HEK293 (cell line): ENCODE measurements at regions not wholly inside any gene's neighbourhood (a gene's known extent, or its start where the extent isn't known, plus 50 kb on each side); places are given as distances from the start of the nearest gene placed in this dataset.

Source experiments
- CTCF ChIA-PET: fragments of 350-600 bp; formaldehyde crosslinking; extraction: SDS; loops from one replicate; lab custom pipeline; 2021; ENCODE audit warnings: antibody characterized with exemption; lab: Yijun Ruan, JAX
- POLR2A ChIA-PET: fragments of 300-600 bp; formaldehyde crosslinking; extraction: SDS; loops from one replicate; lab custom pipeline; 2020; ENCODE audit warnings: antibody characterized with exemption, inconsistent platforms; lab: Yijun Ruan, JAX
- H3K27ac ChIP-seq: fragments of 200-500 bp; sonication (Bioruptor generic); 2 replicates; pipeline ENCODE4 v1.5.1; 2014; ENCODE audit warnings: low read depth, low read length, control low read depth, inconsistent platforms; ENCODE audit errors: extremely low read depth
- H3K36me3 ChIP-seq, 2 experiments: fragments of 200-500 bp in 1 of 2; sonication (Bioruptor generic) in 1 of 2; 1 replicate in 1 of 2; 2 replicates in 1 of 2; pipeline ENCODE4 v1.5.1; 2014 to 2017; ENCODE audit warnings: inconsistent platforms in 2 of 2, low read length in 2 of 2; ENCODE audit not compliant: control insufficient read depth in 2 of 2, insufficient read depth in 1 of 2
- H3K4me1 ChIP-seq: fragments of 200-500 bp; sonication (Bioruptor generic); 2 replicates; pipeline ENCODE4 v1.5.1; 2014; ENCODE audit warnings: mild to moderate bottlenecking, low read length, inconsistent platforms; ENCODE audit not compliant: control insufficient read depth, insufficient read depth
- H3K4me3 ChIP-seq: 2 replicates; pipeline ENCODE4 v1.5.1; 2011; ENCODE audit warnings: low read depth, mild to moderate bottlenecking, control low read depth, low read length, moderate library complexity
- H3K9me3 ChIP-seq: fragments of 200-500 bp; sonication (Bioruptor generic); 2 replicates; pipeline ENCODE4 v1.5.1; 2014; ENCODE audit warnings: low read depth, low read length, inconsistent platforms; ENCODE audit not compliant: control insufficient read depth, insufficient read depth
- FEZF1 ChIP-seq: fragments of 450-650 bp; formaldehyde crosslinking; IDR thresholded peaks from 2 replicates; pipeline ENCODE4 v1.5.1; 2016; ENCODE audit warnings: missing biosample characterization, missing genetic modification characterization
- GLI4 ChIP-seq: fragments of 450-650 bp; formaldehyde crosslinking; IDR thresholded peaks from 2 replicates; pipeline ENCODE4 v1.5.1; 2016; ENCODE audit warnings: missing biosample characterization, missing genetic modification characterization
- GLIS2 ChIP-seq: fragments of 450-650 bp; formaldehyde crosslinking; IDR thresholded peaks from 2 replicates; pipeline ENCODE4 v1.5.1; 2016; ENCODE audit warnings: missing biosample characterization, missing genetic modification characterization
- KLF1 ChIP-seq: fragments of 450-650 bp; formaldehyde crosslinking; IDR thresholded peaks from 2 replicates; pipeline ENCODE4 v1.5.1; 2016; ENCODE audit warnings: missing biosample characterization, missing genetic modification characterization
- SP7 ChIP-seq: fragments of 450-650 bp; formaldehyde crosslinking; IDR thresholded peaks from 2 replicates; pipeline ENCODE4 v1.5.1; 2016; ENCODE audit warnings: missing biosample characterization, missing genetic modification characterization
- TCF7L2 ChIP-seq: IDR thresholded peaks from 2 replicates; pipeline ENCODE4 v1.6.1; 2011; ENCODE audit warnings: low read depth, mild to moderate bottlenecking, inconsistent platforms, low read length, moderate library complexity, borderline replicate concordance
- ZNF112 ChIP-seq: fragments of 450-650 bp; formaldehyde crosslinking; IDR thresholded peaks from 2 replicates; pipeline ENCODE4 v1.5.0; 2017; ENCODE audit warnings: missing biosample characterization, missing genetic modification characterization
- ZNF114 ChIP-seq: fragments of 450-650 bp; formaldehyde crosslinking; IDR thresholded peaks from 2 replicates; pipeline ENCODE4 v1.5.0; 2017; ENCODE audit warnings: missing biosample characterization, missing genetic modification characterization
- ZNF132 ChIP-seq: fragments of 450-650 bp; formaldehyde crosslinking; IDR thresholded peaks from 2 replicates; pipeline ENCODE4 v1.5.1; 2017; ENCODE audit warnings: missing biosample characterization, missing genetic modification characterization, borderline replicate concordance
- ZNF19 ChIP-seq: fragments of 450-650 bp; formaldehyde crosslinking; IDR thresholded peaks from 2 replicates; pipeline ENCODE4; 2016; ENCODE audit warnings: missing biosample characterization, missing genetic modification characterization, low read depth
- ZNF433 ChIP-seq: fragments of 450-650 bp; formaldehyde crosslinking; IDR thresholded peaks from 2 replicates; pipeline ENCODE4 v1.5.1; 2016; ENCODE audit warnings: missing biosample characterization, missing genetic modification characterization, low read depth
- ZNF501 ChIP-seq: fragments of 450-650 bp; formaldehyde crosslinking; IDR thresholded peaks from 2 replicates; pipeline ENCODE4 v1.5.1; 2016; ENCODE audit warnings: missing biosample characterization, missing genetic modification characterization
- ZNF518A ChIP-seq: fragments of 450-650 bp; formaldehyde crosslinking; conservative IDR thresholded peaks from 2 replicates; pipeline ENCODE4 v1.5.1; 2016; ENCODE audit warnings: low read depth, missing biosample characterization, missing genetic modification characterization
- ZNF548 ChIP-seq: fragments of 450-650 bp; formaldehyde crosslinking; IDR thresholded peaks from 2 replicates; pipeline ENCODE4 v1.5.1; 2016; ENCODE audit warnings: missing biosample characterization, missing genetic modification characterization
- ZNF555 ChIP-seq: fragments of 450-650 bp; formaldehyde crosslinking; conservative IDR thresholded peaks from 2 replicates; pipeline ENCODE4 v1.5.1; 2017; ENCODE audit warnings: missing biosample characterization, mild to moderate bottlenecking, missing genetic modification characterization, inconsistent platforms
- ZNF571 ChIP-seq: fragments of 450-650 bp; formaldehyde crosslinking; IDR thresholded peaks from 2 replicates; pipeline ENCODE4 v1.5.0; 2017; ENCODE audit warnings: missing biosample characterization, missing genetic modification characterization
- ZNF580 ChIP-seq: fragments of 450-650 bp; formaldehyde crosslinking; IDR thresholded peaks from 2 replicates; pipeline ENCODE4 v1.5.1; 2016; ENCODE audit warnings: missing biosample characterization, missing genetic modification characterization
- ZNF621 ChIP-seq: fragments of 450-650 bp; formaldehyde crosslinking; IDR thresholded peaks from 2 replicates; pipeline ENCODE4 v1.5.1; 2017; ENCODE audit warnings: missing biosample characterization, missing genetic modification characterization
- ZNF645 ChIP-seq: fragments of 450-650 bp; formaldehyde crosslinking; IDR thresholded peaks from 2 replicates; pipeline ENCODE4; 2016; ENCODE audit warnings: missing biosample characterization, missing genetic modification characterization
- ZNF660 ChIP-seq: fragments of 450-650 bp; IDR thresholded peaks from 2 replicates; pipeline ENCODE4 v1.5.1; 2018; ENCODE audit warnings: missing biosample characterization, mild to moderate bottlenecking, missing genetic modification characterization
- ZNF692 ChIP-seq: fragments of 450-650 bp; formaldehyde crosslinking; IDR thresholded peaks from 2 replicates; pipeline ENCODE4 v1.5.1; 2016; ENCODE audit warnings: missing biosample characterization, missing genetic modification characterization
- TF ChIP-seq, protein P1 (sequence below): fragments of 450-650 bp; formaldehyde crosslinking; IDR thresholded peaks from 2 replicates; pipeline ENCODE4 v1.5.1; 2017; ENCODE audit warnings: missing biosample characterization, missing genetic modification characterization
- TF ChIP-seq, protein P2 (sequence below): fragments of 450-650 bp; formaldehyde crosslinking; IDR thresholded peaks from 2 replicates; pipeline ENCODE4 v1.5.1; 2016; ENCODE audit warnings: missing biosample characterization, missing genetic modification characterization

DNA sequence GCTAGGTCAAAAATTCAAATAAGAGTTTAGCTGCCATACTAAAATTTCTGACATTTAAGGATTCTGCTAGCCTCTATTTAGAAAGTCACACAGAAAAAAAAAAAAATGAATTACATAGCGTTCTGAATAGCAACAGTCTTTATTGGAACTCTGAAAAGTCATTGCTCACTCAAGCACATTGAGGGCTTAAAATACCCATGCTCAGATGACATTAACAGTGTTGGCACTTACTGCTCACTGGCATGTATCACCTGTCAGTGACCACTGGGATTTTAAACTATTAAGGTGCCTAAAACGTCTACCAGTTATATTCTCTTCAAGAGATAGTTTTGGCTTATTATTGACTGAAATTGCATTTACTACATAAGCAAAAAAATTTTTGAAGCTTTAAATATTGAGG lies 468.0 kb upstream of the SPHKAP start:
- no peaks in the 10 kb centered on the region for H3K36me3 ChIP-seq
- no peak overlapping the region for H3K4me3 ChIP-seq
- ChIA-PET POLR2A (no interaction called here), CTCF (interaction anchor here (0.6 kb wide), 1 partner anchor 765 kb away, joined by 3 read pairs; no protein-coding TSS in a partner anchor)
- no peaks in the 10 kb centered on the region for H3K4me1 ChIP-seq
- H3K9me3 ChIP-seq, result no peaks in the 10 kb centered on the region
- TF ChIP-seq TCF7L2 (no peak), GLI4 (tag by site-specific recombination) (no peak), ZNF19 (tag by site-specific recombination) (no peak), FEZF1 (tag by site-specific recombination) (no peak), ZNF580 (no peak), SP7 (no peak), KLF1 (tag by site-specific recombination) (no peak), ZNF518A (tag by site-specific recombination) (no peak), ZNF692 (tag by site-specific recombination) (no peak)
- TF ChIP-seq, protein P1, sequence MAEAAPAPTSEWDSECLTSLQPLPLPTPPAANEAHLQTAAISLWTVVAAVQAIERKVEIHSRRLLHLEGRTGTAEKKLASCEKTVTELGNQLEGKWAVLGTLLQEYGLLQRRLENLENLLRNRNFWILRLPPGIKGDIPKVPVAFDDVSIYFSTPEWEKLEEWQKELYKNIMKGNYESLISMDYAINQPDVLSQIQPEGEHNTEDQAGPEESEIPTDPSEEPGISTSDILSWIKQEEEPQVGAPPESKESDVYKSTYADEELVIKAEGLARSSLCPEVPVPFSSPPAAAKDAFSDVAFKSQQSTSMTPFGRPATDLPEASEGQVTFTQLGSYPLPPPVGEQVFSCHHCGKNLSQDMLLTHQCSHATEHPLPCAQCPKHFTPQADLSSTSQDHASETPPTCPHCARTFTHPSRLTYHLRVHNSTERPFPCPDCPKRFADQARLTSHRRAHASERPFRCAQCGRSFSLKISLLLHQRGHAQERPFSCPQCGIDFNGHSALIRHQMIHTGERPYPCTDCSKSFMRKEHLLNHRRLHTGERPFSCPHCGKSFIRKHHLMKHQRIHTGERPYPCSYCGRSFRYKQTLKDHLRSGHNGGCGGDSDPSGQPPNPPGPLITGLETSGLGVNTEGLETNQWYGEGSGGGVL (tag by site-specific recombination), result no peak
- TF ChIP-seq, protein P2, sequence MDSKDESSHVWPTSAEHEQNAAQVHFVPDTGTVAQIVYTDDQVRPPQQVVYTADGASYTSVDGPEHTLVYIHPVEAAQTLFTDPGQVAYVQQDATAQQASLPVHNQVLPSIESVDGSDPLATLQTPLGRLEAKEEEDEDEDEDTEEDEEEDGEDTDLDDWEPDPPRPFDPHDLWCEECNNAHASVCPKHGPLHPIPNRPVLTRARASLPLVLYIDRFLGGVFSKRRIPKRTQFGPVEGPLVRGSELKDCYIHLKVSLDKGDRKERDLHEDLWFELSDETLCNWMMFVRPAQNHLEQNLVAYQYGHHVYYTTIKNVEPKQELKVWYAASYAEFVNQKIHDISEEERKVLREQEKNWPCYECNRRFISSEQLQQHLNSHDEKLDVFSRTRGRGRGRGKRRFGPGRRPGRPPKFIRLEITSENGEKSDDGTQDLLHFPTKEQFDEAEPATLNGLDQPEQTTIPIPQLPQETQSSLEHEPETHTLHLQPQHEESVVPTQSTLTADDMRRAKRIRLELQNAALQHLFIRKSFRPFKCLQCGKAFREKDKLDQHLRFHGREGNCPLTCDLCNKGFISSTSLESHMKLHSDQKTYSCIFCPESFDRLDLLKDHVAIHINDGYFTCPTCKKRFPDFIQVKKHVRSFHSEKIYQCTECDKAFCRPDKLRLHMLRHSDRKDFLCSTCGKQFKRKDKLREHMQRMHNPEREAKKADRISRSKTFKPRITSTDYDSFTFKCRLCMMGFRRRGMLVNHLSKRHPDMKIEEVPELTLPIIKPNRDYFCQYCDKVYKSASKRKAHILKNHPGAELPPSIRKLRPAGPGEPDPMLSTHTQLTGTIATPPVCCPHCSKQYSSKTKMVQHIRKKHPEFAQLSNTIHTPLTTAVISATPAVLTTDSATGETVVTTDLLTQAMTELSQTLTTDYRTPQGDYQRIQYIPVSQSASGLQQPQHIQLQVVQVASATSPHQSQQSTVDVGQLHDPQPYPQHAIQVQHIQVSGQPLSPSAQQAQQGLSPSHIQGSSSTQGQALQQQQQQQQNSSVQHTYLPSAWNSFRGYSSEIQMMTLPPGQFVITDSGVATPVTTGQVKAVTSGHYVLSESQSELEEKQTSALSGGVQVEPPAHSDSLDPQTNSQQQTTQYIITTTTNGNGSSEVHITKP (tag by site-specific recombination), result no peak
- no peak overlapping the region for H3K27ac ChIP-seq

DNA sequence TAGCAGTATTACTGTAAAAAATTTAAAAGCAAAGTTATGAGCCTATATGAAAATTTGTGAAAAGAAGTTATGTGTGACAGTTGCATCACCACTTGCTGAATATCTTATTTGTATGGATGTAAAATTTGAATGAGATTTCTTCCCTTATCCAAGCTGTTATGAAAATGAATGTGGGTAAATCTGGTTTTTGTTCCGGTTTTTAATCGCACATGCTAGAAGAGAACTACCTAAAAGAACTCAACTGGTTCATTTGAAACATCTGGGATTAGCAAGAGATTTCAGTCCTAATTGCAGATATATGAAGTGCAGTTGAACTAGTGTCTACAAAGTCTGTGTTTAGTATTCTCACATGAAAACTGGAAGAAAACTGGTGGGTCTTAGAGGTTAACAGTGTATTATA lies 467.1 kb upstream of the SPHKAP start:
- POLR2A ChIA-PET, result no interaction called here
- Histone ChIP-seq H3K36me3 (no peaks in the 10 kb centered on the region), H3K4me3 (no peak overlapping the region), H3K4me1 (no peaks in the 10 kb centered on the region), H3K9me3 (no peaks in the 10 kb centered on the region), H3K27ac (no peak overlapping the region)
- CTCF ChIA-PET, result no interaction called here
- no peak for TF ChIP-seq ZNF112 (tag by site-specific recombination)
- TF ChIP-seq ZNF660 (tag by site-specific recombination), result no peak
- TF ChIP-seq ZNF621 (tag by site-specific recombination), result no peak
- TF ChIP-seq ZNF555, result no peak
- no peak for TF ChIP-seq ZNF571
- TF ChIP-seq ZNF433, result no peak
- TF ChIP-seq ZNF114, result no peak
- no peak for TF ChIP-seq GLIS2 (tag by site-specific recombination)
- no peak for TF ChIP-seq ZNF645 (tag by site-specific recombination)
- TF ChIP-seq ZNF132 (tag by site-specific recombination), result no peak
- TF ChIP-seq ZNF548 (tag by site-specific recombination), result no peak
- no peak for TF ChIP-seq ZNF501 (tag by site-specific recombination)
